HuH-7.5 (cell line): ENCODE measurements at regions not wholly inside any gene's neighbourhood (a gene's known extent, or its start where the extent isn't known, plus 50 kb on each side); places are given as distances from the start of the nearest gene placed in this dataset.

Experiments used
- DNase-seq: peaks from one replicate; pipeline ENCODE4 v3.0.0; 2011; ENCODE audit warnings: low spot score

GRCh38 chr11:27604416-27604815, 95.8 kb downstream of the BDNF start:
- DNase-seq = no peak

DNA sequence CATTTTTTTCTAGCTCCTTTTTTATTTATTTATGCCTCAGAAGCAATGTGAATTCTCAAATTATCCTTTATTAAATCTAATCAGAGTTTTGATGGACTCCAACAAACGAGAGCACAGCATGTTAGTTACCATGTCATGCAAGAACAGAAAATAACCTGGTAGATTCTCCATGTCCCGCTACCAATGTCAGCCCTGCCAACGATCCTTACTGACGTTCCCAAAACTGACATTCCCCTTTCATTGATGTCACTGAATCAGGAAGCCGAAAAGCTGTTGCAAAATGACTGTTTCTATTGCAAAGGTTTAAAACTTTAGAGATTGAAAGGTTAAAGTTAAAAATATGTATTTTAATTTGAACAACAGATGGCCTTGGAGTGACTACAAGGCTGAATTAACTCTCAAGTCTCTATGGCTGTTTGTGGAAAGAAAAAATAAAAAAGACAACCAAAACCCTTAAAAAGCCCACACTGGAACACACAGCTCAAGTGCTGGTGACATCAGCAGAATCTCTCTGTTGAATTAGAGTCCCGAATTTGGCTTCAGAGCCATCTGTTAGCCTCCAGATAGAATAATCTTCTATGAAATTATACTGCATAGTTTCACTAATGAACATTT, 96.8 kb downstream of the BDNF start:
- no peak for DNase-seq

- no peak for DNase-seq
Measured at GRCh38 chr11:27600656-27601055, 94.1 kb upstream of the LIN7C start.

DNA sequence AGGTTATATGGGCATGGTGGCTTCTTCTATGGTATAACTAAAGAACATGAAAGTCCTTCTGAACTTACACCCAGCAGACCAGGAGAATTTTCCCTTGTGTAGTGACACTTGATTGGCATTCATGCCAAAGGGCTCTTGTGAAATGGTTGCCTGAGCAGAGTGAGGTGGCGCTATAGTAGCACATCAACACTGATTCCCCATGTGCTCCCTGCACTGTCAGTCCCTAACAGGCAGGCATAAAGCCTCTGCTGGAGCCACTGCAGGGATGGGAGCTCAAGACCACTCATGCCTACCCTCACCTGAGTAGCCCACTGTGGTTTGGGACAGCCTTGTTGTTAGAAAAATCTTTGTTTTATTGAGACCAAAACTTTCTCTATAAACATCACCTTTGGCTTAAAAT, 92.6 kb upstream of the LIN7C start:
- DNase-seq = no peak

DNA sequence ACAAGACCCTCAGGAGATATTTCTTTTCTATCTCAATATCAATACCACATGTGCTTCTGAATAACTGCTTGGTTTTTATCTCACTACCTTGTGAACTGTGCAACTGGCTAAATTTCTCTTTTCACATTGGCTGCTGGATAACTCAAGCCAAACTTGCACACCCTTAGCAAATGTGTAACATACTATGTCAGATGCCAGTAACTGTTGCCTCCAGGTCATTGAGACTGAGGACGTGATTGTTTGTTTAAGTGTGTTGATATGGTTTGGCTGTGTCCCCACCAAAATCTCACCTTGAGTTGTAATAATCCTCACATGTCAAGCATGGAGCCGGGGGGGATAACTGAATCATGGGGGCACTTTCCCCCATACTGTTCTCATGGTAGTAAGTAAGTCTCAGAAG, 90.2 kb upstream of the LIN7C start:
- DNase-seq = no peak

DNA sequence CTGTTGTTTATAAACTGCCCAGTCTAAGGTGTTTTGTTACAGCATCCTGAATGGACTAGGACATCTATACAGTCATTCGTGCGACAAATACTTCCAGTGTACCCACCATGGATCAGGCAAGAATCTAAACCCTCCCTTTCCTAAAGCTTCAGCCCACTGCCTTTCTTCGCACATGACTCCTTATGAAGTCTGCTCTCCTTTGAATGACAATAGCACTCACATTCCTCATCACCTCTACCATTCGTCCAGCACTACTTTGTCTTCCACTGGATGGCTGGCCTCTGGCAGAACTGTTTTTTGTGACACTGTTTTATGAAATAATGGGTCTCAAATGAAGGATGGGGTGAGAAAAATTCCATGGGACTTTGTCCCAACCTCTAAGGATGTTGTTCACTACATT, 89.8 kb upstream of the LIN7C start:
- no peak for DNase-seq

DNA sequence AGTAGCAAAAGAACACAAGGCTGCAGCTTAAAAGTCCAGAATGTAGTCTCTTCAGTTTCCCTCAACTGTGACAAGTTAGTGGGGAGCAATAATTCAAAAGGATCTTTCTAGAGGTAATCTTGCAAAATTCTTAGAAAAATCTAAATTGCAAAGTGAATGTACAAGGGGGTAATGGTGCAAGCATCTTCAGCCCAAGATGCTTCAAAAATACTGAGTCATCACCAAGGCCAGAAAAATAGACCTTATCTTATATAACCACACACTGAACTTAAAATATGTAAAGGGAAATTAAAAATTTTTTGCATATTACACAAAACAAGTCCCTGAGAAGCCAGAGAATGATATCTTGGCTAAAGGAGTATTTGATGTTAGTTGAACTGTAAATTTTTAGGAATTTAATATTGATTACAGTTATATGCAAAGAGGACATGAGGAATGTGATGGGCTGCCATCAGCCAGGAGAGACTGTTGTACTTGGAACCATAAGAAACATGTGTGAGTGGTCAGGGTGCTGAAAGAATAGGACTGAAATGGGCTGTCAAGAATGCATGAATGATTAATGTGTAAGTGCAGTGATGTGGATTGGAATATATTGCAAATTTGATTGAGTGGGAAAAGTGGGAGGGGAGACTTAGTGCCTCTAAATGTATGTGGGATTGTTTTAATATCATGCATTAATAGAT, 85.7 kb upstream of the LIN7C start:
- DNase-seq = no peak

DNA sequence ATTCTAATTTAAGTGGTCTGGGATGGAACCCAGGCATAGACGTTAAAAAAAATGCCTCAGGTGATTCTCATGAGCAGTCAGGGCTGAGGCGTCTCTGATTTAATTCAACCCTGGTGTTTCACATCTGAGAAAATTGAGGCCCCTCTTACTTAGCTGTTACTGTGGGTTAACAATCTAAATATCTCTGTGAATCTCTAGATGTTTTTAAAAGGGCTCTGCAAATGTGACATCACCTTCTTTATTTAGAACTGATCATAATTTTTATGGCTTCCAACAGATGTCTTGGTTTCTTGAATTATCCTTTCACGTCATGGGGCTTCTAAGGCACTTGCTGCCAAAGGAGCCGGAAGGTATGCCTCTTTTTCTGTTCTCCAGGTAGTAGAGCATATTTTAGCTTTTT, 76.1 kb upstream of the LIN7C start:
- DNase-seq = no peak

DNA sequence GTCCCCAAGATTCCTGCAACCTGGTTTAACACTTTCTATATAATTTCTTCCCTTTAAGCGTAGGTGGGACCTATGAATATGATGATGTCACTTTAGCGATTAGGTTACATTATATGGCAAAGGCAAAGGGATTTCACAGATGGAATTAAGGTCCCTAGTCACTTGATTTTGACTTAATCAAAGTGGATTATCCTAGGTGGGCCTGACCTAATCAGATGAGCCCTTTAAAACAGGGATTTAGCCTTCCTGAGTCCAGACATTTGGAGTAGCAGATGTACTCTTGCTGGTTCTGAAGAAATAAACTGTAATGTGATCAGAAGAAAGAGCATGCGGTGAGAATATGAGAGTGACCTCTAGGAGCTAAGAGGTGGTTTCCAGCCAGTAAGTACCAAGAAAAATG, 67.8 kb upstream of the LIN7C start:
- no peak for DNase-seq

DNA sequence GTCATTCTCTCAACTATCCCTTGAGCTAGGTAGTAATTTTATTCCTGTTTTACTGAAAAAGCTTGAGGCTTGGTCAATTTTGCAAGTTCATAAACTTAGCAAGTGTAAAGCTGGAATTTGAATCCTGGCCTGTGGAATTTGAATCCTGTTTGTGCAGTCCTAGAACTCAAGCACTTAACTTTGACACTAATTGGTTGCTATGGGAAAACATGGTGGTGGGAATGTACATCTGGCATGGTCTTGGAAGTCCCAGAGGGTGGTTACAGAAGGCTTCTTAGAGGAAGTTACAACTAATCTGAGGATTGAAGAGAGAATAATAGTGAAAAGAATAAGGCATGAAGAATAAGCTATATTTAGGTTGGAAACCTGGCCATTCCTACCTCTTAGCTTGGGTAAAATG, 66.5 kb upstream of the LIN7C start:
- DNase-seq = no peak

- peak; percentile 39 for DNase-seq
Measured at GRCh38 chr11:27571154-27571810, 64.7 kb upstream of the LIN7C start.

DNA sequence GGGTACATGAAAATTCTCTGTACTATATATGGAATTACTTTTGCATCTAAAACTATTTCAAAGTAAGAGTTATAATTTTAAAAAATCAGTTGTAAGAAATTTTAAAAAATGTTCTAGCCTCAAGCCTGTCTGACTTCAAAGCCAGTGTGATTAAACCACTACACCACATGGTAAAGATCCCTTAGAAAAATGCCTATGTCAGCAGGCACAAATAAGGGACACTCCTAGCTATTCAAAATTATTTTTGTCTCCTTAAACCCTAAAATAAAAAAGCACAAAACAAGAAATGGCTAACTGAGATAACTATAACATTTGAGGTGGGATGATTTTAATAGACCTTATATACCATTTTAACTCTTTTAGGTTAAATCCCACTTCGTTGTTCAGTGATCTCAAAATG, 64.0 kb upstream of the LIN7C start:
- DNase-seq = no peak

DNA sequence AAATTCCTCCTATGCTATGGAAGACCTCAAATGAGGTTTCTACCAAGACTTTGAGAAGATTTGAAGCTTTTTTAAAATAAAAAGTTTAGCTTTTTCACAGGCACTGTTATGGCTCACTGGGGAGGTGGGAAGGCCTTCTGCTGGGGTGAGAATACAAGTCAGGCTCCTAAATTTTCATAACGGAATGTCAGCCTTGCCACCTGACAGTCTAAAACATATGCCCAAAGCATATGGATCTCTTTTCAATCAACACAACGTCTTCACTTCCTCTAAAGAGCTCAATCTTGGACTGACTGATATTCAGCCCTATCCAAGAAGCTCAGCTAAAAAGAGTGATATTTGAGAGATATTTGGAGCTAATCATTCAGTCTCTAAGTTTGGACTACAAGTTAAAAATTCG, 57.1 kb upstream of the LIN7C start:
- no peak for DNase-seq

DNA sequence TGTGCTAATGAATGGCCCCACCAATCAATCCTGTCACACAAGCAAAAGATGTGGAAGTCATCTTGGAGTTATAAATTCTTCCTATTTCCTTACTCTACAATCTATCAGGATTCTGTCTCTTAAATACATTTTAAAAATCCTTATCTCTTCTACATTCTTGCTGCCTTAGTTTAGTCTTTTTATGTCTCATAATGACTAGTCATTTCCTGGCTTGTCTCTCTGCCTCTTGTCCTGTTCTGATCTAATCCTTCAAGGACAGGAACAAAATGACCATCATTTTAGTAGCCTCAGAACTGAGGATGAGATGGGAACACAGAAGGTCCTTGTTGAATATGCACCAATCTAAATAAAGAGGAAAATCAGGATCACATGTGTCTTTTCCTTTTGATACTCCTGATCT, 56.6 kb upstream of the LIN7C start:
- DNase-seq = no peak

DNA sequence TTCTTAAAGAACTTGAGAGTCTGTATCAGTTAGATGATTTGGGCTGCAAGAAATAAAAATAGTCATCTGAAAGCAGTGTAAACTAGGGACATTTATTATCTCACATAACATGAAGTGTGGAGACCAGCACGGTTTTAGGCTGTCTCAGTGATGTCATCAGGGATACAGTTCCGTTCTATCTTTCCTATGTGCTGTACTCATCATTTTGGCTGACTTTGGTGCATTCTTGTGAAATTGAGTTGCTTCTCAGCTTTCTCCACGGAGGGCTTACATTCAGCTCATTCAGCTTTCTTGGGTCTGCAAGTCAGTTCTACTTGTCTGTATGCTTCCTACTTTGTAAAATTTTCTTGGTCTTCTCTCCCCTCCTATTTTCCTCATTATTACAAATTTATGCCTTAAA, 51.8 kb upstream of the LIN7C start:
- no peak for DNase-seq

DNA sequence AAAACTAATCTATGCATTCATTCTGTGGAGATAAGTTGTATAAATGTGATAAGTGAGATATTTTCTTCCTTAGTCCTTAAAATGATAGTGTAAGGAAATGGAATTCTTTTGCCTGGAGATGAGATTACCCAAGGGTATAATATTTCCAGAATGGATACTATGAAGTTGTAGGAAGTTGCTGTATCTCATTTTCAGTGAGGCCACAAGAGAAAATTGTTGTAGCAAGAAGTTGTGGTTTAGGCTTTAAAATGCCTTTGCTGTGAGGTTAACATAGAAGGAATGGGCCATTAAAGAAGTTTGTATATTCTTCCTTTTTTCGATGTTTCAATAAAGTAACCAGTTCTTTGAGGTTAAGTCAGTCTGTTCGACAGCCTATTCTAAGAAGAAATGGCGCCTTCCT, 50.7 kb upstream of the LIN7C start:
- no peak for DNase-seq
